ENCODE measurements at regions not wholly inside any gene's neighbourhood (a gene's known extent, or its start where the extent isn't known, plus 50 kb on each side); places are given as distances from the start of the nearest gene placed in this dataset.

- no peaks in the 10 kb centered on the region for H3K9me3 ChIP-seq (ENCODE audit: control insufficient read depth, low read length)
- H3K27ac ChIP-seq (ENCODE audit: low read depth, low read length, severe bottlenecking): no peak overlapping the region
- no peaks in the 10 kb centered on the region for H3K4me1 ChIP-seq (ENCODE audit: control insufficient read depth, insufficient read depth, low read length, poor library complexity, severe bottlenecking)
- H3K4me3 ChIP-seq (ENCODE audit: extremely low read depth, insufficient read depth, low read length, poor library complexity, severe bottlenecking): no peak overlapping the region
- WGBS, 2 experiments (ENCODE audit: insufficient coverage in 2 of 2): 82 to 85% methylated on average over 2 to 6 of the region's 7 CpGs
- H3K36me3 ChIP-seq (ENCODE audit: control insufficient read depth, insufficient read depth, low read length): no peaks in the 10 kb centered on the region
Observed at GRCh38 chr6:33934731-33935270, 131.0 kb upstream of the MLN start.

- no peak overlapping the region for H3K4me3 ChIP-seq (ENCODE audit: extremely low read depth, insufficient read depth, low read length, poor library complexity, severe bottlenecking)
- no peaks in the 10 kb centered on the region for H3K36me3 ChIP-seq (ENCODE audit: control insufficient read depth, insufficient read depth, low read length)
- no peaks in the 10 kb centered on the region for H3K9me3 ChIP-seq (ENCODE audit: control insufficient read depth, low read length)
- WGBS, 2 experiments (ENCODE audit: insufficient coverage in 2 of 2): 83 to 94% methylated on average over 2 of the region's 4 CpGs
- no peaks in the 10 kb centered on the region for H3K4me1 ChIP-seq (ENCODE audit: control insufficient read depth, insufficient read depth, low read length, poor library complexity, severe bottlenecking)
- H3K27ac ChIP-seq (ENCODE audit: low read depth, low read length, severe bottlenecking): no peak overlapping the region
Observed at GRCh38 chr6:33933101-33933500, 129.3 kb upstream of the MLN start.

DNA sequence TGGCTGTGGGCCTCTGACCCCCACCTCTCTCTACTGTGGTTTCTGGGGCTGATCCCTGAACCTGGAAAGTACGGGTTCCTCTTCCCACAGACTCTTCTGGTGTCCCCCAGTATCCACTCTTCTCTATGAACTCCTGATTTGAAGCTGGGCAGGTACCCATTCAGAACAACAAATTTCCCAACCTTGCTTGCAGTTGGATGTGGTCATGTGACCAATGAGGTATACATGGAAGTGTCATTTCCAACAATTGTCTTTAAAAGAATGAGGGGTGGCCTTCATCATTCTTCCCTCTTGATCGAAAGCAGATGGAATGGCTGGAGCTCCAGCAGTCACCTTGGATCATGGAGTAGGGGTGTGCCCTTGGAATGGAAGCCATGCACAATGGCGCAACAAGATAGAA lies 128.0 kb upstream of the MLN start:
- 80 to 100% methylated on average over 2 to 3 of the region's 3 CpGs for WGBS, 2 experiments (ENCODE audit: insufficient coverage in 2 of 2)
- Histone ChIP-seq H3K9me3 (ENCODE audit: control insufficient read depth, low read length) (no peaks in the 10 kb centered on the region), H3K27ac (ENCODE audit: low read depth, low read length, severe bottlenecking) (no peak overlapping the region), H3K36me3 (ENCODE audit: control insufficient read depth, insufficient read depth, low read length) (no peaks in the 10 kb centered on the region), H3K4me1 (ENCODE audit: control insufficient read depth, insufficient read depth, low read length, poor library complexity, severe bottlenecking) (no peaks in the 10 kb centered on the region), H3K4me3 (ENCODE audit: extremely low read depth, insufficient read depth, low read length, poor library complexity, severe bottlenecking) (no peak overlapping the region)

DNA sequence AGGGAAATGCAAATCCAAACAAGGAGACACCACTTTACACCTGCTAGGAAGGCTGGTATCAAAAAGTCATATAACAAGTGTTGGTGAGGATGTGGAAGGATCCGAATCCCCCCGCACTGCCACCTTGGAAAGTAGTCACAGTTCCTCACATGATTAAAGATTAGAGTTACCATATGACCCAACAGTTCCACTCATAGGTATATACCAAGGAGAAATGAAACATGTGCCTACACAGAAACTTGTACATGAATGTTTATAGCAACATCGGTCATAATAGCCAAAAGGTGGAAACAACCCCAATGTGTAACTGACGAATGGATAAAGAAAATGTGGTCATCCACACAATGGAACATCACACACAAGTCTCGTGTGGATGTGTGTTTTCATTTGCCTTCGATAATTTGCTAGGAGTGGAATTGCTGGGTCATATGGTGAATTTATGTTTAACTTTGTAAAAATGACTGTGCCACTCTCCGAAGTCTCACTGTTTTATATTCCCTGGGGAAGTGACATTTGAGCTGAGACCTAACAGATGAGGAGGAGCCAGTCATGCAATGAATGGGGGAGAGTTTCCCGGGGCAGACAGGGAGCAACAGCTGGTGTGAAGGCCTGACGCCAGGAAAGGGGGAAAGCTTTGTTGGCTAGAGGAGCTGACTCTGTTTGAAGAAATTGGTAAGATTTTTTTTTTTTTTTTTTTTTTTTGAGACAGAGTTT lies 125.9 kb upstream of the MLN start:
- Histone ChIP-seq H3K4me1 (ENCODE audit: control insufficient read depth, insufficient read depth, low read length, poor library complexity, severe bottlenecking) (no peaks in the 10 kb centered on the region), H3K27ac (ENCODE audit: low read depth, low read length, severe bottlenecking) (no peak overlapping the region), H3K9me3 (ENCODE audit: control insufficient read depth, low read length) (no peaks in the 10 kb centered on the region), H3K36me3 (ENCODE audit: control insufficient read depth, insufficient read depth, low read length) (no peaks in the 10 kb centered on the region), H3K4me3 (ENCODE audit: extremely low read depth, insufficient read depth, low read length, poor library complexity, severe bottlenecking) (no peak overlapping the region)
- WGBS, 2 experiments (ENCODE audit: insufficient coverage in 2 of 2): 63 to 79% methylated on average over 4 to 5 of the region's 9 CpGs

- Histone ChIP-seq H3K9me3 (ENCODE audit: control insufficient read depth, low read length) (no peaks in the 10 kb centered on the region), H3K4me3 (ENCODE audit: extremely low read depth, insufficient read depth, low read length, poor library complexity, severe bottlenecking) (no peak overlapping the region), H3K36me3 (ENCODE audit: control insufficient read depth, insufficient read depth, low read length) (no peaks in the 10 kb centered on the region), H3K4me1 (ENCODE audit: control insufficient read depth, insufficient read depth, low read length, poor library complexity, severe bottlenecking) (no peaks in the 10 kb centered on the region), H3K27ac (ENCODE audit: low read depth, low read length, severe bottlenecking) (no peak overlapping the region)
- 88 to 96% methylated on average over 4 of the region's 4 CpGs for WGBS, 2 experiments (ENCODE audit: insufficient coverage in 2 of 2)
Observed at GRCh38 chr6:33927616-33928015, 123.8 kb upstream of the MLN start.

DNA sequence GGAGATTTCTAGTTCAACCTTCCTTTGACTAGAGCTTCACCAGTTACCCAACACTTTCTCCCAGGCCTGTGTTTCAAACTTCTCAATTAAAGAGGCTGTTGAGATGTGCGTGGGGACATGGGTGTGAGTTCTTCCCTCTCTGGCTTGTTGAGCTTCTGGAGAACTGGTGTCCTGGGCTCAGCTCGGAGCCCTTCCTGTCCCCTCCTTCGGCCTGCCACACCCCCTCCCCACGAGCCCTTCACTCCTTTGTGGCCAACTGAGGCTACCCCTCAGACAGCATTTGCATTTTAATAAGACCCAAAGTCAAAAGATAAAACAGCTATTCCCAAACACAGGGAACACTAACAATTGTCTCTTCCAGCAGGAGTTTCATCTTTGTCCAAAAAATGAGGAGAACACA lies 123.3 kb upstream of the MLN start:
- 35 to 57% methylated on average over 2 to 3 of the region's 4 CpGs for WGBS, 2 experiments (ENCODE audit: insufficient coverage in 2 of 2)

DNA sequence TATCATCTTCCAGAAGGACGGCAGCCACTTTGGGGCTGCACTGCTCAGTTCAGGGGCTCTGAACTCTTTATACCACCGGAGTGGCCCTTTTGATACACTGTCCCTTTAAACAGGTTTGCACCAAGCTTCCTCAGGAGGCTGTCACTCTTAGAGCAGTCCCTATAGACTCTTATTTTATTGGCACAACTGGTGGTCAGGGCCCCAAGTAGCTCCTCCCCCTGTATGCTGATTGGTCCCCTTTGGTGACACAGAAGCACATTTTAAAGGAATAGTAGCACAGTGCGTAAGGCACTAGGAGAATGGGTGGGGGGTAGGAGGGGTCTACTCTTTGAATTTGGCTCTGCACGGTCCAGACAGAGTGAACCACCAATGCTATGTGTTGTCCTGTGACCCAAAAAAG lies 122.6 kb upstream of the MLN start:
- no peaks in the 10 kb centered on the region for H3K4me1 ChIP-seq (ENCODE audit: control insufficient read depth, insufficient read depth, low read length, poor library complexity, severe bottlenecking)
- WGBS, 2 experiments (ENCODE audit: insufficient coverage in 2 of 2): 80 to 91% methylated on average over 2 to 4 of the region's 4 CpGs
- no peaks in the 10 kb centered on the region for H3K36me3 ChIP-seq (ENCODE audit: control insufficient read depth, insufficient read depth, low read length)
- no peak overlapping the region for H3K27ac ChIP-seq (ENCODE audit: low read depth, low read length, severe bottlenecking)
- no peak overlapping the region for H3K4me3 ChIP-seq (ENCODE audit: extremely low read depth, insufficient read depth, low read length, poor library complexity, severe bottlenecking)
- H3K9me3 ChIP-seq (ENCODE audit: control insufficient read depth, low read length): no peaks in the 10 kb centered on the region

More for the DNA sequence above, 123.3 kb upstream of the MLN start:
- no peaks in the 10 kb centered on the region for H3K4me1 ChIP-seq (ENCODE audit: control insufficient read depth, insufficient read depth, low read length, poor library complexity, severe bottlenecking)
- H3K4me3 ChIP-seq (ENCODE audit: extremely low read depth, insufficient read depth, low read length, poor library complexity, severe bottlenecking): no peak overlapping the region
- no peaks in the 10 kb centered on the region for H3K36me3 ChIP-seq (ENCODE audit: control insufficient read depth, insufficient read depth, low read length)
- H3K27ac ChIP-seq (ENCODE audit: low read depth, low read length, severe bottlenecking): no peak overlapping the region
- H3K9me3 ChIP-seq (ENCODE audit: control insufficient read depth, low read length): no peaks in the 10 kb centered on the region

DNA sequence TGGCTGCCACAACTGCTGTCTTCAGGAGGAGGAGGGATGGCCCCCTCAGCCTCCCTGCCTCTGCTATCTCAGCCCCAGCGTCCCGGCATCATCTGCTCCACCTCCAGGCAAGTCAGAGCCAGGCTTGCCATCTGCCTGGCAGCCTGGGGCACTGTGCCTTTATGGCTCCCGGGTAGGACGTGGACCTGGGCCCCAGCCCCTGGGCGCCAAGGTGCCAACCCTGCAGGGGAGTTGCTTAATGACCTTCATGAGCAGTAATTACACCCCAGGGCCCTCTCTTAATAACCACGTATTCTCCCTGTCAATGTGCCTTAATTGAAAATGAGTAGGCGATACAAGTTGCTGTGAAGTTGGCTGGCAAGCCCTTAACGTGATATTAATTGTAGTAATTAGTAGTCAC lies 122.1 kb upstream of the MLN start:
- Histone ChIP-seq H3K36me3 (ENCODE audit: control insufficient read depth, insufficient read depth, low read length) (no peaks in the 10 kb centered on the region), H3K4me3 (ENCODE audit: extremely low read depth, insufficient read depth, low read length, poor library complexity, severe bottlenecking) (no peak overlapping the region), H3K9me3 (ENCODE audit: control insufficient read depth, low read length) (no peaks in the 10 kb centered on the region), H3K27ac (ENCODE audit: low read depth, low read length, severe bottlenecking) (no peak overlapping the region), H3K4me1 (ENCODE audit: control insufficient read depth, insufficient read depth, low read length, poor library complexity, severe bottlenecking) (no peaks in the 10 kb centered on the region)
- 90% methylated on average over 2 to 5 of the region's 8 CpGs for WGBS, 2 experiments (ENCODE audit: insufficient coverage in 2 of 2)

GRCh38 chr6:33925210-33925609 lies 121.4 kb upstream of the MLN start:
- Histone ChIP-seq H3K27ac (ENCODE audit: low read depth, low read length, severe bottlenecking) (no peak overlapping the region), H3K4me3 (ENCODE audit: extremely low read depth, insufficient read depth, low read length, poor library complexity, severe bottlenecking) (no peak overlapping the region), H3K9me3 (ENCODE audit: control insufficient read depth, low read length) (no peaks in the 10 kb centered on the region), H3K4me1 (ENCODE audit: control insufficient read depth, insufficient read depth, low read length, poor library complexity, severe bottlenecking) (no peaks in the 10 kb centered on the region), H3K36me3 (ENCODE audit: control insufficient read depth, insufficient read depth, low read length) (no peaks in the 10 kb centered on the region)
- 88 to 94% methylated on average over 7 of the region's 7 CpGs for WGBS, 2 experiments (ENCODE audit: insufficient coverage in 2 of 2)

DNA sequence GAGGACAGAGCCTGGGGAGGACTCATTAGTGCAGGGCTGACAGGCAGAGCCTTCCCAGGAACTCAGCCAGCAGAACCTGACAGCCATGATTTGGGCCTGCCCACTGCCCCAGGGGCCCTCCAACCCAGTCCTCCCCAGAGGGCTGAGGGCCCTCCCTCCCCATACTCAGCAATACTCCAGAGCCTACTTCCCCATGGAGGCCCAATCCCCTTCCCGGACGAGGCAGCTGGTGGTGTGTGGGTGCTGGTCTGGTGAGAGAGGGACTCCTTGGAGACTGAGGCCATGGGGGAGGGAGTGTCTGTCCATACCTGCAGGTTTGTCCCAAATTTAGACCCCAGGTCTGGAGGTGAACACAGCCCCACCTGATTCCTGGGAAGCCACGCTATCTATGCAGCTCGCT lies 120.9 kb upstream of the MLN start:
- H3K4me1 ChIP-seq (ENCODE audit: control insufficient read depth, insufficient read depth, low read length, poor library complexity, severe bottlenecking): no peaks in the 10 kb centered on the region
- H3K4me3 ChIP-seq (ENCODE audit: extremely low read depth, insufficient read depth, low read length, poor library complexity, severe bottlenecking): no peak overlapping the region
- H3K36me3 ChIP-seq (ENCODE audit: control insufficient read depth, insufficient read depth, low read length): no peaks in the 10 kb centered on the region
- no peak overlapping the region for H3K27ac ChIP-seq (ENCODE audit: low read depth, low read length, severe bottlenecking)
- WGBS, 2 experiments (ENCODE audit: insufficient coverage in 2 of 2): 100% methylated on average over 2 of the region's 4 CpGs
- H3K9me3 ChIP-seq (ENCODE audit: control insufficient read depth, low read length): no peaks in the 10 kb centered on the region

GRCh38 chr6:33923857-33924514 lies 120.2 kb upstream of the MLN start:
- H3K4me3 ChIP-seq (ENCODE audit: extremely low read depth, insufficient read depth, low read length, poor library complexity, severe bottlenecking): no peak overlapping the region
- WGBS, 2 experiments (ENCODE audit: insufficient coverage in 2 of 2): 75 to 90% methylated on average over 6 to 7 of the region's 10 CpGs
- H3K36me3 ChIP-seq (ENCODE audit: control insufficient read depth, insufficient read depth, low read length): no peaks in the 10 kb centered on the region
- H3K9me3 ChIP-seq (ENCODE audit: control insufficient read depth, low read length): no peaks in the 10 kb centered on the region
- no peak overlapping the region for H3K27ac ChIP-seq (ENCODE audit: low read depth, low read length, severe bottlenecking)
- H3K4me1 ChIP-seq (ENCODE audit: control insufficient read depth, insufficient read depth, low read length, poor library complexity, severe bottlenecking): no peaks in the 10 kb centered on the region

Measured in mesodermal cell (in vitro differentiated cells).